ENCODE measurements at regions not wholly inside any gene's neighbourhood (a gene's known extent, or its start where the extent isn't known, plus 50 kb on each side); places are given as distances from the start of the nearest gene placed in this dataset.
"Not testable (repeated sequence)": the region's sequence is repeated elsewhere in the genome, so short reads cannot be mapped to it uniquely, and the experiment has no call there.

DNA sequence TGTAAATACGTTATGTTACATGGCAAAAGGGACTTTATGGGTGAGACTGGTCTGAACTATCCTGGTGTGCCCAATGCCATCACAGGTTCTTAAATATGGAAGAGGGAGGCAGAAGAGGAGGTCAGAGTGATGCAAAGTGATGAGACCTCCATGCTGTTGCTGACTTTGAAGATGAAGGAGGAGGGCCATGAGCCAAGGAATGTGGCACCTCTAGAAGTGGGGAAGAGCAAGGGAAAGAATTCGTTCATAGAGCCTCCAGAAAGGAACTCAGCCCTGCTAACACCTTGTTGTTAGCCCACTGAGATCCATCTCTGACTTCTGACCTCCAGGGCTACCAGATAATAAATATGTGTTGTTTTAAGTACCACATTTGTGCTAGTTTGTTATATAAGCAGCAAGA, 462.0 kb downstream of the RPS6KC1 start:
- Histone ChIP-seq H3K4me1 (ENCODE audit: insufficient read depth) (no peaks in the 10 kb centered on the region), H2AFZ (no peak overlapping the region), H3K27me3 (replicated peaks; ENCODE audit: insufficient read depth) (no peaks in the 10 kb centered on the region), H3K79me2 (ENCODE audit: insufficient read depth) (no peaks in the 10 kb centered on the region), H3K36me3 (ENCODE audit: low read depth) (no peaks in the 10 kb centered on the region), H3K9me2 (ENCODE audit: insufficient read depth) (no peaks in the 10 kb centered on the region), H3K27ac (no peak overlapping the region), H3K4me2 (ENCODE audit: unreplicated experiment) (no peak overlapping the region), H3F3A (ENCODE audit: insufficient read depth) (no peaks in the 10 kb centered on the region), H3K9me3 (ENCODE audit: low read depth) (no peaks in the 10 kb centered on the region), H4K20me1 (ENCODE audit: insufficient read depth) (no peaks in the 10 kb centered on the region), H3K4me3 (no peak overlapping the region), H3K9ac (no peak overlapping the region)
- 0 to 3% methylated on average over 2 of the region's 2 CpGs for WGBS, 2 experiments (ENCODE audit: low coverage in 1 of 2, low lambda C conversion rate in 2 of 2, missing lambda C conversion rate in 2 of 2)
- in situ Hi-C loops (cut with MboI), result no loop called here
- no peak for TF ChIP-seq EZH2 (IDR thresholded peaks at IDR 0.05; ENCODE audit: insufficient read depth, poor library complexity, severe bottlenecking)
- no peak for TF ChIP-seq EZH2phosphoT487 (IDR thresholded peaks at IDR 0.05; ENCODE audit: insufficient read depth, low read depth)
- DNase-seq, result no peak

DNA sequence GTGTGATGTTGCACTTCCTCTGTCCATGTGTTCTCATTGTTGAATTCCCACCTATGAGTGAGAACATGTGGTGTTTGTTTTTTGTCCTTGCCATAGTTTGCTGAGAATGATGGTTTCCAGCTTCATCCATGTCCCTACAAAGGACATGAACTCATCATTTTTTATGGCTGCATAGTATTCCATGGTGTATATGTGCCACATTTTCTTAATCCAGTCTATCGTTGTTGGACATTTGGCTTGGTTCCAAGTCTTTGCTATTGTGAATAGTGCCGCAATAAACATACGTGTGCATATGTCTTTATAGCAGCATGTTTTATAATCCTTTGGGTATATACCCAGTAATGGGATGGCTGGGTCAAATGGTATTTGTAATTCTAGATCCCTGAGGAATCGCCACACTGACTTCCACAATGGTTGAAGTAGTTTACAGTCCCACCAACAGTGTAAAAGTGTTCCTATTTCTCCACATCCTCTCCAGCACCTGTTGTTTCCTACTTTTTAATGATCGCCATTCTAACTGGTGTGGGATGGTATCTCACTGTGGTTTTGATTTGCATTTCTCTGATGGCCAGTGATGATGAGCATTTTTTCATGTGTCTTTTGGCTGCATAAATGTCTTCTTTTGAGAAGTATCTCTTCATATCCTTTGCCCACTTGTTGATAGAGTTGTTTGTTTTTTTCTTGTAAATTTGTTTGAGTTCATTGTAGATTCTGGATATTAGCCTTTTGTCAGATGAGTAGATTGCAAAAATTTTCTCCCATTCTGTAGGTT, 463.6 kb downstream of the RPS6KC1 start:
- H3K9me3 ChIP-seq (ENCODE audit: low read depth); H3K27ac ChIP-seq; H3K36me3 ChIP-seq (ENCODE audit: low read depth); H3F3A ChIP-seq (ENCODE audit: insufficient read depth); H3K79me2 ChIP-seq (ENCODE audit: insufficient read depth); H3K9me2 ChIP-seq (ENCODE audit: insufficient read depth); H2AFZ ChIP-seq; DNase-seq; in situ Hi-C loops (cut with MboI); H3K9ac ChIP-seq; H3K4me2 ChIP-seq (ENCODE audit: unreplicated experiment); H3K4me1 ChIP-seq (ENCODE audit: insufficient read depth); H3K4me3 ChIP-seq; H4K20me1 ChIP-seq (ENCODE audit: insufficient read depth); H3K27me3 ChIP-seq (replicated peaks; ENCODE audit: insufficient read depth): not testable (repeated sequence)
- 48 to 49% methylated on average over 5 of the region's 5 CpGs for WGBS, 2 experiments (ENCODE audit: low coverage in 1 of 2, low lambda C conversion rate in 2 of 2, missing lambda C conversion rate in 2 of 2)

DNA sequence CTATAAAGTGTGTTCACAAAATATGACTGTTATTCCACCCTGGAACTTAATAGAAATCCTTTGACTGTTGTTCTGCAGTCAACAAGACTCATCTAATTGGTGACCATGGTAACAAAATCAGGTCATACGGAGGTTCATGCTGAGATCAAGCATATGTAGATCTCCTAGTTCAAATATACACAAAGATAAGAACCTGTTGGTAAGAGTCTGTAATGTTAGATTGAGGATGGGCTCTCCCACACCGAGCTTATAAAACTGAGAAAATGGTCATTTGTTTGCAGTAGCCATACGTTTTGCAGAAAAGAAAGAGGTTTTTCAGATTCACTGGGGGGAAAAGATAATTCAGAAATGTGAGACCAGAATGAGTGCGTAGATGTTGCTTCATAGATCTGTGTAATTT, 468.1 kb downstream of the RPS6KC1 start:
- H3K79me2 ChIP-seq (ENCODE audit: insufficient read depth), result no peaks in the 10 kb centered on the region
- H3K36me3 ChIP-seq (ENCODE audit: low read depth), result no peaks in the 10 kb centered on the region
- no peak overlapping the region for H2AFZ ChIP-seq
- TF ChIP-seq EZH2 (IDR thresholded peaks at IDR 0.05; ENCODE audit: insufficient read depth, poor library complexity, severe bottlenecking) (no peak), EZH2phosphoT487 (IDR thresholded peaks at IDR 0.05; ENCODE audit: insufficient read depth, low read depth) (no peak)
- no peaks in the 10 kb centered on the region for H3F3A ChIP-seq (ENCODE audit: insufficient read depth)
- no peak for DNase-seq
- no peak overlapping the region for H3K4me2 ChIP-seq (ENCODE audit: unreplicated experiment)
- no peak overlapping the region for H3K4me3 ChIP-seq
- 2 to 7% methylated on average over 4 of the region's 4 CpGs for WGBS, 2 experiments (ENCODE audit: low coverage in 1 of 2, low lambda C conversion rate in 2 of 2, missing lambda C conversion rate in 2 of 2)
- no peak overlapping the region for H3K9ac ChIP-seq
- H3K27ac ChIP-seq, result no peak overlapping the region
- H3K4me1 ChIP-seq (ENCODE audit: insufficient read depth), result no peaks in the 10 kb centered on the region
- H4K20me1 ChIP-seq (ENCODE audit: insufficient read depth), result no peaks in the 10 kb centered on the region
- no peaks in the 10 kb centered on the region for H3K27me3 ChIP-seq (replicated peaks; ENCODE audit: insufficient read depth)
- H3K9me2 ChIP-seq (ENCODE audit: insufficient read depth), result no peaks in the 10 kb centered on the region
- in situ Hi-C loops (cut with MboI), result no loop called here
- no peaks in the 10 kb centered on the region for H3K9me3 ChIP-seq (ENCODE audit: low read depth)

DNA sequence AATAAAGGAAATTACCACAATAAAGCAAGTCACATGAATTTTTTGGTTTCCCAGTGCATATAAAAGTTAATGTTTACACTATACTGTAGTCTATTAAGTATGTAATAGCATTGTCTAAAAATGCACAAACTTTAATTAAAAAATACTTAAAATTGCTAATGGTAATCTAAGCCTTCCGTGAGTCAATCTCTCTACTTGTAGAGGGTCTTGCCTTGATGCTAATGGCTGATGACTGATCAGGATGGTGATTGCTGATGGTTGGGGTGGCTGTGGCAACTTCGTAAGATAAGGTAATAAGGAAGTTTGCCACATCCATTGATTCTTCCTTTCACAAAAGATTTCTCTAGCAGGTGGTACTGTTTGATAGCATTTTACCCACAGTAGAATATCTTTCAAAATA, 466.6 kb upstream of the PROX1 start:
- no peak overlapping the region for H3K4me3 ChIP-seq
- H3K9ac ChIP-seq, result no peak overlapping the region
- H3K9me2 ChIP-seq (ENCODE audit: insufficient read depth), result no peaks in the 10 kb centered on the region
- H2AFZ ChIP-seq, result no peak overlapping the region
- no peak overlapping the region for H3K4me2 ChIP-seq (ENCODE audit: unreplicated experiment)
- no peaks in the 10 kb centered on the region for H3F3A ChIP-seq (ENCODE audit: insufficient read depth)
- in situ Hi-C loops (cut with MboI), result no loop called here
- H4K20me1 ChIP-seq (ENCODE audit: insufficient read depth), result no peaks in the 10 kb centered on the region
- H3K79me2 ChIP-seq (ENCODE audit: insufficient read depth), result no peaks in the 10 kb centered on the region
- no peak for DNase-seq
- WGBS, 2 experiments (ENCODE audit: low coverage in 1 of 2, low lambda C conversion rate in 2 of 2, missing lambda C conversion rate in 2 of 2), result 12 to 13% methylated on average over 2 of the region's 2 CpGs
- no peaks in the 10 kb centered on the region for H3K36me3 ChIP-seq (ENCODE audit: low read depth)
- no peak overlapping the region for H3K27ac ChIP-seq
- H3K27me3 ChIP-seq (replicated peaks; ENCODE audit: insufficient read depth), result no peaks in the 10 kb centered on the region
- H3K4me1 ChIP-seq (ENCODE audit: insufficient read depth), result no peaks in the 10 kb centered on the region
- no peaks in the 10 kb centered on the region for H3K9me3 ChIP-seq (ENCODE audit: low read depth)
- no peak for TF ChIP-seq EZH2phosphoT487 (IDR thresholded peaks at IDR 0.05; ENCODE audit: insufficient read depth, low read depth)
- no peak for TF ChIP-seq EZH2 (IDR thresholded peaks at IDR 0.05; ENCODE audit: insufficient read depth, poor library complexity, severe bottlenecking)

Measured in GM23248 (cell line).